Mammary epithelial cell (primary cell): ENCODE measurements at regions not wholly inside any gene's neighbourhood (a gene's known extent, or its start where the extent isn't known, plus 50 kb on each side); places are given as distances from the start of the nearest gene placed in this dataset.

Experiments used
- CTCF ChIP-seq, 2 donors: IDR thresholded peaks in 1 of 2; conservative IDR thresholded peaks in 1 of 2; 2 replicates each; pipeline ENCODE4 v1.5.1; 2011 to 2012; ENCODE audit warnings: inconsistent platforms in 2 of 2, low read length in 2 of 2, mild to moderate bottlenecking in 2 of 2, control low read depth in 1 of 2, low read depth in 1 of 2; ENCODE audit not compliant: insufficient read depth in 1 of 2; ENCODE audit errors: extremely low read depth in 1 of 2
- EZH2 ChIP-seq: IDR thresholded peaks from 2 replicates; pipeline ENCODE4 v1.6.1; 2012; ENCODE audit warnings: low read length, inconsistent platforms, borderline replicate concordance

GRCh38 chr4:147207911-147208310, 262.2 kb upstream of the TTC29 start:
- TF ChIP-seq CTCF (conservative IDR thresholded peaks at IDR 0.05 in 1 of 2, IDR thresholded peaks at IDR 0.05 in 1 of 2; ENCODE audit: extremely low read depth in 1 of 2, insufficient read depth in 1 of 2, low read depth in 1 of 2, low read length in 2 of 2) = no peak
- no peak for TF ChIP-seq EZH2
